Spleen (tissue), 7 donors: ENCODE measurements at regions not wholly inside any gene's neighbourhood (a gene's known extent, or its start where the extent isn't known, plus 50 kb on each side); places are given as distances from the start of the nearest gene placed in this dataset.

Experiments
- POLR2AphosphoS5 ChIP-seq, 3 donors: sonication (generic); formaldehyde crosslinking; IDR thresholded peaks; one replicate each; pipeline ENCODE4 v1.5.1; 2017; ENCODE audit warnings: antibody characterized with exemption in 3 of 3
- TF ChIP-seq, protein P1 (sequence below), 11 experiments: fragments of 200-600 bp in 7 of 11; fragments of 450-650 bp in 4 of 11; sonication (generic) in 4 of 11; IDR thresholded peaks in 8 of 11; conservative IDR thresholded peaks in 3 of 11; 1 replicate in 7 of 11; 2 replicates in 4 of 11; pipeline versions ENCODE4 v1.4.0 to v1.8.0; 2016 to 2021; ENCODE audit warnings: antibody characterized with exemption in 11 of 11, inconsistent platforms in 4 of 11, mild to moderate bottlenecking in 1 of 11
- donor health status: DM: no; HTN: no; CAD: no; lungs with moderate emphysema.
- donor health status: DM: no; HTN: no; CAD: no.
- donor health status: DM: no; HTN: no; CAD: no.

DNA sequence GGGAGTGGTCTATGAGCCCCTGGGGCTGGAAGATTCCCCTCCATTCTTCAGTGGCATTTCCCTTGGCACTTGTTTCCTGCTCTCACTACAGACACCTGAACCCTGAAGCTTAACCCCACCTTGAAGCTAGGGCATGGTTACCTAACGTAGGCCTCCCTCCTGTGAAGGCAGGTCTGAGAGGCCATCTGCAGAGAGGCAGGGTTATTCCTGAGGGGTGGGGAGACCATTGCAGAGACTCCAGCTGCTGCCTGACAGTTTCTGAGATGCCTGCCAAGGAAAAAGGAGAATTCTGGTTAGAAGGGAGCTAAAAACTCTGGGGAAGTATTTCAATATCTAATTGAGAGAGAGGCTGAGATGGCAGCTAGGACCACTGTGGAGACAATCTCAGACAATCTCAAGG, 119.3 kb upstream of the NDUFV2 start:
- TF ChIP-seq, protein P1, sequence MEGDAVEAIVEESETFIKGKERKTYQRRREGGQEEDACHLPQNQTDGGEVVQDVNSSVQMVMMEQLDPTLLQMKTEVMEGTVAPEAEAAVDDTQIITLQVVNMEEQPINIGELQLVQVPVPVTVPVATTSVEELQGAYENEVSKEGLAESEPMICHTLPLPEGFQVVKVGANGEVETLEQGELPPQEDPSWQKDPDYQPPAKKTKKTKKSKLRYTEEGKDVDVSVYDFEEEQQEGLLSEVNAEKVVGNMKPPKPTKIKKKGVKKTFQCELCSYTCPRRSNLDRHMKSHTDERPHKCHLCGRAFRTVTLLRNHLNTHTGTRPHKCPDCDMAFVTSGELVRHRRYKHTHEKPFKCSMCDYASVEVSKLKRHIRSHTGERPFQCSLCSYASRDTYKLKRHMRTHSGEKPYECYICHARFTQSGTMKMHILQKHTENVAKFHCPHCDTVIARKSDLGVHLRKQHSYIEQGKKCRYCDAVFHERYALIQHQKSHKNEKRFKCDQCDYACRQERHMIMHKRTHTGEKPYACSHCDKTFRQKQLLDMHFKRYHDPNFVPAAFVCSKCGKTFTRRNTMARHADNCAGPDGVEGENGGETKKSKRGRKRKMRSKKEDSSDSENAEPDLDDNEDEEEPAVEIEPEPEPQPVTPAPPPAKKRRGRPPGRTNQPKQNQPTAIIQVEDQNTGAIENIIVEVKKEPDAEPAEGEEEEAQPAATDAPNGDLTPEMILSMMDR (IDR thresholded peaks at IDR 0.05 in 8 of 11, conservative IDR thresholded peaks at IDR 0.05 in 3 of 11) = no peak
- no peak for TF ChIP-seq POLR2AphosphoS5 (IDR thresholded peaks at IDR 0.05)
